Keratinocyte (primary cell): ENCODE measurements at regions not wholly inside any gene's neighbourhood (a gene's known extent, or its start where the extent isn't known, plus 50 kb on each side); places are given as distances from the start of the nearest gene placed in this dataset.

Source experiments
- DNase-seq: peaks from one replicate; pipeline ENCODE4 v3.0.0-alpha.2; 2011; ENCODE audit warnings: low read depth, missing footprints, low spot score
- FAIRE-seq: peaks from 2 replicates; lab custom pipeline; 2011; peaks lifted over from hg19 to GRCh38; lab: Jason Lieb, UNC
- H2AFZ ChIP-seq: 2 replicates; pipeline ENCODE4 v1.6.0; 2012; ENCODE audit warnings: low read length, control low read depth, inconsistent platforms; ENCODE audit not compliant: control insufficient read depth
- H3K27ac ChIP-seq: 2 replicates; pipeline ENCODE4 v1.5.1; 2011; ENCODE audit warnings: low read length; ENCODE audit not compliant: control insufficient read depth, insufficient read depth
- H3K27me3 ChIP-seq: 3 replicates; pipeline ENCODE4 v1.6.0; 2011; ENCODE audit warnings: low read length; ENCODE audit not compliant: control insufficient read depth, insufficient read depth; ENCODE audit errors: extremely low read depth
- H3K36me3 ChIP-seq, 2 experiments: 2 replicates in 1 of 2; 3 replicates in 1 of 2; pipeline ENCODE4 v1.5.1; 2011; ENCODE audit warnings: low read length in 2 of 2, mild to moderate bottlenecking in 1 of 2; ENCODE audit not compliant: control insufficient read depth in 2 of 2, insufficient read depth in 2 of 2; ENCODE audit errors: extremely low read depth in 1 of 2
- H3K4me1 ChIP-seq: 3 replicates; pipeline ENCODE4 v1.5.1; 2011; ENCODE audit warnings: low read length; ENCODE audit not compliant: control insufficient read depth, insufficient read depth; ENCODE audit errors: extremely low read depth
- H3K4me2 ChIP-seq: 3 replicates; pipeline ENCODE4 v1.6.0; 2011; ENCODE audit warnings: low read depth, low read length; ENCODE audit not compliant: control insufficient read depth, insufficient read depth; ENCODE audit errors: extremely low read depth
- H3K4me3 ChIP-seq, 3 experiments: fragments of 200-600 bp in 1 of 3; sonication (generic) in 1 of 3; 2 replicates in 2 of 3; 3 replicates in 1 of 3; pipeline ENCODE4 v1.5.1; 2011 to 2016; ENCODE audit warnings: low read length in 3 of 3, mild to moderate bottlenecking in 3 of 3, control low read depth in 2 of 3, inconsistent platforms in 1 of 3, low read depth in 1 of 3, mixed read lengths in 1 of 3, mixed run types in 1 of 3, moderate library complexity in 1 of 3; ENCODE audit not compliant: control insufficient read depth in 2 of 3, insufficient read depth in 2 of 3; ENCODE audit errors: extremely low read depth in 1 of 3
- H3K79me2 ChIP-seq: 2 replicates; pipeline ENCODE4 v1.6.0; 2012; ENCODE audit warnings: low read length; ENCODE audit not compliant: control insufficient read depth, insufficient read depth
- H3K9ac ChIP-seq: 3 replicates; pipeline ENCODE4 v1.6.0; 2011; ENCODE audit warnings: low read length; ENCODE audit not compliant: control insufficient read depth, insufficient read depth; ENCODE audit errors: extremely low read depth
- H3K9me1 ChIP-seq: 3 replicates; pipeline ENCODE4 v1.6.0; 2011; ENCODE audit warnings: low read length; ENCODE audit not compliant: control insufficient read depth, insufficient read depth; ENCODE audit errors: extremely low read depth
- H3K9me3 ChIP-seq: 2 replicates; pipeline ENCODE4 v1.5.1; 2012; ENCODE audit warnings: low read depth, low read length; ENCODE audit not compliant: control insufficient read depth
- H4K20me1 ChIP-seq: 3 replicates; pipeline ENCODE4 v1.6.0; 2011; ENCODE audit warnings: low read length; ENCODE audit not compliant: control insufficient read depth, insufficient read depth; ENCODE audit errors: extremely low read depth
- CTCF ChIP-seq, 3 experiments: IDR thresholded peaks in 1 of 3; conservative IDR thresholded peaks in 1 of 3; optimal IDR thresholded peaks in 1 of 3; 2 replicates in 2 of 3; 3 replicates in 1 of 3; pipeline versions ENCODE3 to v1.5.1; 2011; ENCODE audit warnings: low read length in 3 of 3, mild to moderate bottlenecking in 3 of 3, moderate library complexity in 2 of 3, control low read depth in 1 of 3, inconsistent platforms in 1 of 3; ENCODE audit not compliant: insufficient read depth in 2 of 3; ENCODE audit errors: extremely low read depth in 1 of 3
- EZH2 ChIP-seq: IDR thresholded peaks from one replicate; pipeline ENCODE4 v1.6.1; 2012; ENCODE audit warnings: inconsistent platforms, mild to moderate bottlenecking, low read length, moderate library complexity
- dilution Hi-C: fragments of 300-500 bp; cut with MboI; formaldehyde crosslinking; loops from one replicate; pipeline ENCODE4 v1.7.0; 2020; ENCODE audit warnings: low sequenced_read_pairs; ENCODE audit not compliant: extremely low pct_ligation_motif_present

GRCh38 chr21:33128538-33128937, 58.6 kb downstream of the OLIG1 start:
- DNase-seq: no peak
- Histone ChIP-seq H3K79me2 (no peaks in the 10 kb centered on the region), H4K20me1 (no peaks in the 10 kb centered on the region), H3K36me3 (no peaks in the 10 kb centered on the region), H3K27me3 (no peaks in the 10 kb centered on the region), H3K4me2 (no peak overlapping the region), H3K9me3 (no peaks in the 10 kb centered on the region), H3K4me1 (no peaks in the 10 kb centered on the region), H3K27ac (no peak overlapping the region), H3K9me1 (no peaks in the 10 kb centered on the region), H2AFZ (no peak overlapping the region), H3K9ac (no peak overlapping the region), H3K4me3 (no peak overlapping the region)
- TF ChIP-seq CTCF (optimal IDR thresholded peaks at IDR 0.05 in 1 of 3, IDR thresholded peaks at IDR 0.05 in 1 of 3, conservative IDR thresholded peaks at IDR 0.05 in 1 of 3; ENCODE audit: extremely low read depth in 1 of 3, insufficient read depth in 2 of 3, low read length in 3 of 3) (no peak), EZH2 (no peak)
- FAIRE-seq: no peak
- dilution Hi-C loops: no loop called here

GRCh38 chr21:33132054-33132453, 62.1 kb downstream of the OLIG1 start:
- H3K9me3 ChIP-seq: no peaks in the 10 kb centered on the region
- FAIRE-seq (no peak), DNase-seq (no peak)
- H3K4me1 ChIP-seq: no peaks in the 10 kb centered on the region
- TF ChIP-seq CTCF (optimal IDR thresholded peaks at IDR 0.05 in 1 of 3, IDR thresholded peaks at IDR 0.05 in 1 of 3, conservative IDR thresholded peaks at IDR 0.05 in 1 of 3; ENCODE audit: extremely low read depth in 1 of 3, insufficient read depth in 2 of 3, low read length in 3 of 3) (peak; percentile 18 to 39 (median 21)), EZH2 (no peak)
- H3K9me1 ChIP-seq: no peaks in the 10 kb centered on the region
- no peaks in the 10 kb centered on the region for H3K79me2 ChIP-seq
- dilution Hi-C loops: no loop called here
- no peaks in the 10 kb centered on the region for H3K27me3 ChIP-seq
- H3K9ac ChIP-seq: no peak overlapping the region
- H4K20me1 ChIP-seq: no peaks in the 10 kb centered on the region
- H2AFZ ChIP-seq: no peak overlapping the region
- no peak overlapping the region for H3K27ac ChIP-seq
- H3K36me3 ChIP-seq: no peaks in the 10 kb centered on the region
- H3K4me3 ChIP-seq: no peak overlapping the region
- no peak overlapping the region for H3K4me2 ChIP-seq
